ENCODE measurements at regions not wholly inside any gene's neighbourhood (a gene's known extent, or its start where the extent isn't known, plus 50 kb on each side); places are given as distances from the start of the nearest gene placed in this dataset.
"Not testable (repeated sequence)": the region's sequence is repeated elsewhere in the genome, so short reads cannot be mapped to it uniquely, and the experiment has no call there.

GRCh38 chrX:3875638-3876037, 162.2 kb upstream of the PRKX start:
- not testable (repeated sequence) for FAIRE-seq; DNase-seq (ENCODE audit: low spot score)

DNA sequence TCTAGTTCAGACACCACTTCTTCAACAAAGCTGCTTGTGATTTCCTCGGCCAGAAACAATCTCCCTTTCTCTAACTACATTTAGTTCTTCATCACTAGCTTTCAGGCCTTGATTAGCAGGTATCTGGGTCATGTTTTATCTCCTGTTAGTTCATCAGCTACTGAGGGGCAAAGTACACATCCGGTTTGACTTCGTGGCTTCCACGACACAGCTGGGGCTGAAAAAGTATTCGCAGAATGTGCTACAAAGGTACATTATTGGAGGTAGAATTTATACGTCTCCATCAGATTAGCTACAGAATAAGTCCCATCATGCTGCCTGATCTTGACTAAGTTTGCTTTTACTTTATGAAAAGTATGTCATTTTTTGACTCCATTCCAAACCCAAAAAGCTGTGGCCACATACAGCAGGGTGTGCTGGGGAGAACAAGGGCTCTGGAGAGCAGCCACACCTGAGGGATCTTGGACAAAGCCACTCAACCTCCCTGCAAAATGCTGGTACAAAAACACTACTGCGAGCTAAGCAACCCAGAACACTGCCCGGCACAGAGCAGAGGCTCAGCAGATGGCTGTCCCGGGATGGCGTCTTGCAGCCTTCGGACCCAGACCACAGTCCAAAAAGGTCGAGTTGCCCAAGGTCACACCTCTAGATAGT, 158.9 kb upstream of the PRKX start:
- not testable (repeated sequence) for FAIRE-seq; DNase-seq (ENCODE audit: low spot score)

DNA sequence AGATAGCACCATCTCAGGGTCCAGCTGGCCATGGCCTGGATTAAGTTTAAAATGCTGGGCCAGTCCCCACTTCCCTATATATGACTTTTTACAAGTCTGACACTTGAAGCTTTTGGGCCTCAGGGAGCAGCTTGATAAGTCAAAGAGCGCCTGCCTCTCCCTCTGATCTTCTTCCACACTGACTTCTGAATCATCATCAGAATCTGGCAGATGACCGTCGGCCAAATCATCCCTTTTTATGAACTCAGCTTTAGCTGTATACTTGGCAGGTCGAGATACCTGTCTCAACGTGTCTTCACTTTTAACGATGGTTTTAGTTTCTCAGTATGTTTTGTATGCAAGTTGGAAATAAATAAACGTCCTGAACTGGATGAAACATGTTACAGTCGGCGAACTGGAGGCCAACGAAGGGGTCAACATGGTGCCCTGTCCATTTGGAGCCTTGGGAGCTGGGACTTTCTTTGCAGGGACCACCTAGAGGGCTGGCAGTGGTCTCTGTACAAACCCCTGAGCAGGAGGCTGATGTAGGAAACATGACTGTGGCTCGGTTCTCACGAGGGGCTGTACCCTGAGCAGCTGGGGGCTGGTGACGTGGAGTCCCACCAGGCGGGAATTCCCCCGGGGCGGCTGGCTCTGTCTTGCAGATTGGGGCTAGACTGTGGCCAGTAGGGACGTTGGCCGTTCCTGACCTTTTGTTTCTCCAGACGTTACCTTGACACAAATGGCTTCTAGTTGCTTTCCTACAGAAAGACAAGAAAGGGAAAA, 153.8 kb upstream of the PRKX start:
- FAIRE-seq: not testable (repeated sequence)

DNA sequence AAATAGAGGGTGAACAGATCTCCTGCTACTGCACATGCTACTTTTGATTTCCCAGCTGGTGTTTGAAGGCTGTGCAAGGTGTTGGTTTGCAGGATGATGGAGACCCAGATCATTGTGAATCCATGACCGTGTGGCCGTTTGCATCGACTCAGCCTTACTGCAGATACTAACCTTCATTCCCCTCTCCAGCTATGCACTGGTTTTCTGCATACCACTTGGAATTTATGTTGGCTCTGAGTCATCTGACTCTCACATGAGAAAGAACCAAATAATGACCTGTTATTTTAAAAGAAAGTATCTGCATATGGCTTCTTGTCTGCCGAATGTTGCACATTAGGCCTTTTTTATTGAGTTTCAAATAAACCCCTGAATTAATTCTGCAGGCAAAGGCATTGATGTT, 144.9 kb upstream of the PRKX start:
- FAIRE-seq; DNase-seq (ENCODE audit: low spot score): not testable (repeated sequence)

More for the DNA sequence above, 153.8 kb upstream of the PRKX start:
- DNase-seq (ENCODE audit: low spot score): not testable (repeated sequence)

DNA sequence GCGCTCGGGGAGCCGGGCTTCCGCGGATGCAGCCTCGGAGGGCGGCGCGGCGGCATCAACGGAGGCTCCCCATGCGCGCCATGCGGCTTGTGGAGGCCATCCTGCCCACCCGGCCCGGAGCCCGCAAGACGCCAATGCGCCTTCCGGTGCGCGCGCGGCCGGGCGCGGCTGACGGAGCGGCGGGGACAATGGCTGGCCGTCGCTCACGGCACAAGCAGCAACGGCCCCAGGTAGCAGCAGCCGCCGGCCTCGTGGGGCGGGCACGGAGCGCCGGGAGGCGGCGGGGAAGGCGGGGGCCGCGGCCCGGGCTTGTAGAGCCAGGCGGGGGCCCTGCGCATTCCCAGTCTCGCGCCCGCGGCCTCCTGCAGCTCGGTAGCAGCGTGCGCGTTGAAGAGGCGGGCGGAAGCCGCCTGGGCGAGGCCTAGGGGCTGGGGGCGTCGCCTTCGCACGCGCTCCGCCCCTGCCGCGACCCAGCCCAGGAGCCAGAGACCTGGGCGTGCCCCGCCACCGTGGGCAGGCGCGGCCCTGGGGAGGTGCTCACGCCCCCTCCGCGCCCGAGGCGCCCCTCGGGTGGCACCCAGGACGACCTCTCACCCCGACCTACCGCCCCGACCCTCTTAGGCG, 130.2 kb upstream of the PRKX start:
- not testable (repeated sequence) for FAIRE-seq; DNase-seq (ENCODE audit: low spot score)

- not testable (repeated sequence) for DNase-seq (ENCODE audit: low spot score); FAIRE-seq
Observed at GRCh38 chrX:3842822-3843521, 129.5 kb upstream of the PRKX start.

- not testable (repeated sequence) for DNase-seq (ENCODE audit: low spot score); FAIRE-seq
Observed at GRCh38 chrX:3838754-3839153, 125.3 kb upstream of the PRKX start.

DNA sequence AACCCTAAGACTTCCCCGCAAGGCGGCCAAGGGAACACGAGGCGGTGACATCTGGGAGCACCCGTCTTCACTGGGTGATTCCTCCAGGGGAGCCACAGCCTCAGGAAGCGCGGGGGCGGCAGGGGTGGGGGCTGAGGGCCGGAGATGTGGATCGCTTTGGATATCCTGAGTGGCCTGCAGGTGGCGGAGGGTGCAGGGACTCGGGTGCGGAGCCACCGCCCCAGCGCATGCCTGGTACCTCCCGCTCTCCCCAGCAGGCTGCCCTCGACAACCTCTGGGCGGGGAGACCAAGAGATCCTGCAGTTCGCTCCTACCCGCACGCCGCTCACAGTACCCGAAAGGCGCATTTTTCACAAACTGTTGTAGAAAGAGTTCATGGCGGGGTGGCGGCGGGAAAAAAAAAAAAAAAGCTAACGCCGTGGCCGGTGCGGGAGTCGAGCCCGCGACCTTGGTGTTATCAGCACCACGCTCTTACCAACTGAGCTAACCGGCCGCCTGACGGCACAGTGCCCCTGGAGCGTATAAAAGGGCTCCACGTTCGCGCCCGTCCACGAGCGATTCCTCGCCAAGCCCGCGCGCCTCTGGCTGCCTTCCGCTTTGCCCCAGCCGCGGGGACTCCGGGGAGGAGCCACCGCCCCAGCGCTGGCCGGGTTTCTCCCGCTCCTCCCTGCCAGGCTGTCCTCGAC, 124.7 kb upstream of the PRKX start:
- not testable (repeated sequence) for FAIRE-seq; DNase-seq (ENCODE audit: low spot score)

- FAIRE-seq; DNase-seq (ENCODE audit: low spot score): not testable (repeated sequence)
Observed at GRCh38 chrX:3837211-3837610, 123.8 kb upstream of the PRKX start.

- FAIRE-seq; DNase-seq (ENCODE audit: low spot score): not testable (repeated sequence)
Observed at GRCh38 chrX:3833761-3834542, 120.5 kb upstream of the PRKX start.

DNA sequence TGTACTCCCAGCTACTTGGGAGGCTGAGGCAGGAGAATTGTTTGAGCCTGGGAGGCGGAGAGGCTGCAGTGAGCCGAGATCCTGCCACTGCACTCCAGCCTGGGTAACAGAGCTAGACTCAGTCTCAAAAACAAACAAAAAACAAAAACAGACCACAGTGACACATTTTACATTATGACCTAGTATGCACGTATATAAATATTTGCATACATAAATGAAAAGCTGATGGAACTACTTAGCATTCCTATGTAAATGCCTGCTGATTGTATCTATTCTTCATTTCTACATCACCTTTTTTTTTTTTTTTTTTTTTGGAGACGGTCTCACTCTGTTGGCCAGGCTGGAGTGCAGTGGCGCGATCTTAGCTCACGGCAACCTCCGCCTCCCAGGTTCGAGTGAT, 116.6 kb upstream of the PRKX start:
- FAIRE-seq; DNase-seq (ENCODE audit: low spot score): not testable (repeated sequence)

GRCh38 chrX:3829041-3829531, 115.6 kb upstream of the PRKX start:
- not testable (repeated sequence) for FAIRE-seq; DNase-seq (ENCODE audit: low spot score)

- DNase-seq (ENCODE audit: low spot score); FAIRE-seq: not testable (repeated sequence)
Observed at GRCh38 chrX:3828378-3829040, 115.1 kb upstream of the PRKX start.

DNA sequence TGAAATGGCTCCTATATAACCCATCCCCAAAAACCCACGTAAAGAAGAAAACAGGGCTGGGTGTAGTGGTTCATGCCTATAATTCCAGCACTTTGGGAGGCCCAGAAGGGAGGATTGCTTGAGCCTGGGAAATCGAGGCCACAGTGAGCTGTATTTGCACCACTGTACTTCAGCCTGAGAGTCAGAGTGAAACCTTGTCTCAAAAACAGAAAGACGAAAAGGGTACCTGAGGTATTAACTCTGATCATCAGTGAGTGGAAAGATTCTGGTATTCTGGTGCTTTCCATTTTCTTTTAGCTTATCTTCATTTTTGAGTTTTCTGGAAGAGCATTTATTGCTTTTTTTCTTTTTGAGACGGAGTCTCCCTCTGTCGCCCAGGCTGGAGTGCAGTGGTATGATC, 110.6 kb upstream of the PRKX start:
- not testable (repeated sequence) for FAIRE-seq; DNase-seq (ENCODE audit: low spot score)

DNA sequence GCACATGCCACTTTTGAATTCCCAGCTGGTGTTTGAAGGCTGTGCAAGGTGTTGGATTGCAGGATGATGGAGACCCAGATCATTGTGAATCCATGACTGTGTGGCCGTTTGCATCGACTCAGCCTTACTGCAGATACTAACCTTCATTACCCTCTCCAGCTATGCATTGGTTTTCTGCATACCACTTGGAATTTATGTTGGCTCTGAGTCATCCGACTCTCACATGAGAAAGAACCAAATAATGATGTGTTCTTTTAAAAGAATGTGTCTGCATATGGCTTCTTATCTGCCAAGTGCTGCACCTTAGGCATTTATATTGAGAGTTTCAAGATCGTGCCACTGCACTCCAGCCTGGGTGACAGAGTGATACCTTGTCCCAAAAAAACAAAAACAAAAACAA, 106.7 kb upstream of the PRKX start:
- FAIRE-seq (no peak), DNase-seq (ENCODE audit: low spot score) (no peak)

GRCh38 chrX:3817480-3817879, 104.0 kb upstream of the PRKX start:
- DNase-seq (ENCODE audit: low spot score); FAIRE-seq: not testable (repeated sequence)

GRCh38 chrX:3815896-3816664, 102.6 kb upstream of the PRKX start:
- no peak for FAIRE-seq
- peak; percentile 5 for DNase-seq (ENCODE audit: low spot score)

Data from urothelium cell line (cell line).